DMS 273 (cell line): ENCODE measurements at regions not wholly inside any gene's neighbourhood (a gene's known extent, or its start where the extent isn't known, plus 50 kb on each side); places are given as distances from the start of the nearest gene placed in this dataset.

Experiments used
- DNase-seq: peaks from one replicate; lab custom pipeline; 2025; ENCODE audit not compliant: unreplicated experiment; lab: John Stamatoyannopoulos, UW

DNA sequence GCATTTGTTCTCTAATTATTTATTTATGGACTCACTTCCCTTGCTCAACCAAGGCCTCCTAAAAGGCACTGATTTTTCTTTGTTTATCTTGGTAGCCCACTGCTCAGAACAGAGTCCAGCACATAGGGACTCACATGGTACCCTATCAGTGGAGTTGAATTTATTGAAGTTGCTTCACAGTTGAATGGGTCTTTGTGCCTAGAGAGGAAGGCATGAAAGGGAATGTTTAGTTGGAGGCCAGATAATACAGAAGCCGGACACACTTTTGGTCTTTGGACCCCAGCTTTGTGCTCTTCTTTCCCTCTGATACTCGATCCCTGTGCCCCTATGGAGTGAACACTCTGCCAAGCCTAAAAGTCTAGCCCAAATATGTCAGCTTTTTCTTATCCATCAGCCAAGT is 429.0 kb downstream of the PRDM2 start:
- no peak for DNase-seq

- DNase-seq: no peak
These were observed 435.1 kb downstream of the PRDM2 start for GRCh38 chr1:14135070-14135469.

DNA sequence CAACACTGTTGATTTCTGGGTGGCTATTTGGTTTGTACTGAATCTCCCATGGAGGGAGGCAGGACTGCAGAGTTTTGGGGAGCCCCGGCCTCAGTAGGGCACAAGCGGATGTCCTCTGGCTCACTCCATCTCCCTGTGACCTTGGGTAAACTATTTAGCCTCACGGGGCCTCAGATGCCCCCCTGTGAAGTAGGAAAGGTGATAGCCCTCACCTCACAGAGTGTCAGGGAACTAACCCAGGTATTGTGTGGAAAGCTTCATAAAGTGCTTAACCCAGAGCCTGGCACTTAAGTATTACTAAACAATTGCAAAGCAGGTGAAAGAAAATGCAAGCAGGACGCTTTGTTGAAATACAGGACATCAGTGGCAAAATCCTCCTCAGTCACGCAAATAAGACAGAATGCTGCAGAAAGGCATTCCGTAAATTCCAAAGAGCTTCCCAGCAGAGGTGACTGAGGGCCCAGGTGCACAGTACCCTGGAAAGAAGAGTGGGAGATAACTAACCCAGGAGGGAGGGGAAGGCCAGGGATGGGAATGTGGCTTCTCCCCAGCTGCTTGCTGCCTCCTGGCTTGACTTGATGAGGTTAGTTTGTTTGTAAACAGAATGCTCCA is 436.3 kb downstream of the PRDM2 start:
- DNase-seq: no peak

DNA sequence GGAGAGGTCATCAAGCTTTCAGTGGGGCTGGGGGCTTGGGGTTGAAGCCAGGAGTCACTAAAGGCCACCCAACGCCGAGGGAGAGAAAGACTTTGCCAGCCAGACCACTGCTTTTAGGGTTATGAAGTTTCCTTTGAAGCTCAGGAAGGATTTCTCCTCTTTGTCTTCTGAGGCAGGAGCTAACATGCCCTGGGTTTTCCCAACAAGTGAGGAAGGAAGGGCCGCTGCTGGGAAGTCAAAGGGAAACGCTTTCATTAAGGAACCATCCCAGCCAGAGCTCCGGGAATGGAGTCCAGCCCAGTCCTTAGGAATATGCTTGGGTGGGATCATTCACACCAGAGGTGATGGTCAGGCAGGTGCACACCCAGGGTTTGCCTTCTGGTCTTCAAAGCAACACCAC is 436.9 kb downstream of the PRDM2 start:
- DNase-seq: no peak

- DNase-seq: no peak
These were observed 437.6 kb downstream of the PRDM2 start for GRCh38 chr1:14137411-14138134.

DNA sequence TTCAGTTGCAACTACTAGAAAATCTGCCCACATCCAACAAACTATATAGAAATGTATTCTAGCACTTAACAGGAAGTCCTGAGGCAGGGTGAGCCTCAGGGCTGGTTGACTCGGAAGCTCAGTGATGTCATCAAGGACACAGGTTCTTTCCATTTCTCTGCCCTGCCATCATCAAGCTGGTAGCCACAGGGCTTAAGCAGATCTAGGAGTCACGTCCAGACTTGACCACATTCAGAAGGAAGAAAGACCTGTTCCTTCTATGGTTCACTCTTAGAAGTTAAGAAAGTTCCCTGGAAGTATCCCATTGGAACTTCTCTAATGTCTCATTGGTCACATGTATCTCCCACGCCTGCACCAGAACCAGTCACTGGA is 438.1 kb downstream of the PRDM2 start:
- no peak for DNase-seq

GRCh38 chr1:14138687-14139086 is 438.7 kb downstream of the PRDM2 start:
- DNase-seq: peak; percentile 65

DNA sequence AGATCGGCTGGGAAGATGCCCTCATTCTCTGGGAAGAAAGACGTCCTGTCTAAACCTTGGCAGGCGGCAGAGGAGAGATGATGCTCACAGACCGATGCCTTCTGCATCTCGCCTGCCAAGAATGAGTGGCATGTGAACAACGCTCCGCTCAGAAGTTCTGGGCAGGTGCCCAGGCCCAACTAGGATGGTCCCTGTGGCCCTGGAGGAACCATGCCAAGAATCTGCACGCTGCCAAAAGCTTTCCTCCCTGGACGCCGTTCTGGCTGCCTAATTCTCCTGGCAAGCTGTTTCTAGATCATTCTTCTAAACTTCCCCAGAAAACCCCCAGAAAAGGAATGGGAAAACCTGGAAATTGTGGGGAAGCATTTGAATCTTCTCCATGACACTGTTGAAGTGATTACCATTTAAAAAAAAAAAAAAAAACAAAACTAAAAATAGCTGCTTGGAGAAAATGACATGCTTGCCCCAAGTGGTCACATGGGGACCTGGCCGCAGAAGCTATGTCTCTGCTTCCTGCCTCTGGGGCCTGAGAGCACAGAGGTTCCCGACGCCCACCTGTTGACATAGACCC is 440.9 kb downstream of the PRDM2 start:
- peak; percentile 83 for DNase-seq

DNA sequence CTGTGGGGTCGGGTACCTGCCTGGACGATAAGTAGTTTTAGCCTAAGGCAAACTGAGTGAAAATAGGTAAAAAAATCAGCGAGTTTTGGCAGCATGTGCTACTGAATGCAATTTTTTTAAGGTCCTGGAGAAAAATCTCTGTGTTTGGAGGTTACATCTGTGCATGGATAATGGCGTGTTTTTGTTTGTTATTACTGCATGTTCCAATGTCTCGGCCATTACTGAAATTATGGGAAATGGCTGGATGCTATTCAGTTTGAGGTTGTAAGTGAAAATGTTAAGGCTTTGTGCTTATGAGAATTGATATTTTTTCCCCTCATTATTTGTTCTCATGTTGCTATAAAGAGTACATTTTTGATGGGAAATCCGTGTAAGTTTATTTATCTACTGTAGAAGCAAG is 441.7 kb downstream of the PRDM2 start:
- no peak for DNase-seq

DNA sequence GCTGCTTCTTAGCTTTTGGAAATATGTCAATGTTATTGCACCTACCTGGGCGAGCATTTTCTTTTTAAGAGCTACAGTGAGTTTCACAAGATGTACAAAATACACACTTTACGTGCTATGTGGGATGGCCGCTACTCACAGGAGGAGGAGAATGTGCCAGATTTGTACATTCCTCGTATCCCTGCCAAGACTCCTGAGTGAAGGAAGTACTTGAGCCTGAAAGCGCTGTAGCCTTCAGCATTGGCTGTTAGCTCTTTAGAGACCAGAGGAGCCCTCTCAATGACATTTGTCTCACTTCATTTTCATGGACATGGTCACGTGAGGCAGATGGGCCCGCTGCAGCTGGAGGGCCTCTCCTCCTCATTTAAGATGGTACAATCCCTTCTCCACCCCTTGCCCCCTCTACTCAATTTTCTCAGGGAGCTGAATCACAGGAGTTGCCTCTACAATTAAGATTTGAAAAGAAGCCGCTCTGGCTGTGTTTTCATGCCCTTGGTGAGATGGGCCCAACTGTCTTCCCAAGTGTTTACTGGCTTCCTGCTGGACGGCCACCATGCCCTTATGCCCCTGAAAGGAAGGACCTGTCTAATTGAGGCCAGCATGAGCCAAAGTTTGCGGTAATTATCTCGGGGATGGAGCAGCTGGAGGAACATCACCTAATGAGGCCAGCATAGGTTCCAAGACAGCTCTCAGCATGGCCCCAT is 442.6 kb downstream of the PRDM2 start:
- DNase-seq: peak; percentile 24

- no peak for DNase-seq
These were observed 443.8 kb downstream of the PRDM2 start for GRCh38 chr1:14143777-14144176.

- DNase-seq: peak; percentile 32
These were observed 448.5 kb downstream of the PRDM2 start for GRCh38 chr1:14148526-14148925.

- DNase-seq: peak; percentile 31
These were observed 449.1 kb upstream of the KAZN start for GRCh38 chr1:14149431-14149830.

GRCh38 chr1:14156543-14156942 is 441.9 kb upstream of the KAZN start:
- DNase-seq: no peak

DNA sequence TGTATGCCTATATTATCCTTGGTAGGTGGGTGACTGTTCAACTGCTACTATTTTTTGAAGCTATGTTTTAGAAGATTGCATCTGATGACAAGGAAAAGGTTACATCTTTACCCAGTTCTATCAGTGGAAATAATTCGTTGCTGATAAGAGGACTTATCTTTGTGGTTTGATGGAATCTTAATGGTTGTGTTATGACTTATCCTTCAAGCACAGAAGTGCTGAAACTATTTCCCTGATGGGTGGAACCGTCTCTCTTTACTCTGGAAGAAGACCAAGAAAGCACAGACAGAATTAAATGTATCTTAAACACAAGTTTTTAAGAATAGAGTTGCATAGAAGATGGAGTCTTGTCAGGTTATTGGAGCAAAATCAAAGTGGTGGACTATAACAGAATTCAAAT is 437.7 kb upstream of the KAZN start:
- DNase-seq: no peak

DNA sequence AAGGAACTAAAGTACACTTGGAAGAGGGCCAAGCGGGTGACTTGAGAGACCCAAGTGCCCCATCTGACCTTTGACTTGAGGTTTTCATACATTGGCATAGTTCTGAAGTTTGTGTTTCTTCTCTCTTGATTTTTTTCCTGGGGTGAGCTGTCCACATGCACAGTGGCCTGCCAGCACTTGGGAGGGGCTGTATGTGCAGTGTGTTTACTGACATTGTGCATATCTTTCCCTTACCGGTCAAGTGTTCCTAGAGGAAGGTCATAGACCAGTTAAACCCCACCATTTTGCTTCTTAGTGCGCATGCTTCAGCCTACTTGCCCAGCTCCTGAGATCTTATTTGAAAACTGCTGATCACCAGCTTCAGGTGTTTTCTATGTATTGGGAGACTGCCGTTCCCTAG is 435.2 kb upstream of the KAZN start:
- no peak for DNase-seq

GRCh38 chr1:14165371-14165801 is 433.1 kb upstream of the KAZN start:
- DNase-seq: peak; percentile 79

DNA sequence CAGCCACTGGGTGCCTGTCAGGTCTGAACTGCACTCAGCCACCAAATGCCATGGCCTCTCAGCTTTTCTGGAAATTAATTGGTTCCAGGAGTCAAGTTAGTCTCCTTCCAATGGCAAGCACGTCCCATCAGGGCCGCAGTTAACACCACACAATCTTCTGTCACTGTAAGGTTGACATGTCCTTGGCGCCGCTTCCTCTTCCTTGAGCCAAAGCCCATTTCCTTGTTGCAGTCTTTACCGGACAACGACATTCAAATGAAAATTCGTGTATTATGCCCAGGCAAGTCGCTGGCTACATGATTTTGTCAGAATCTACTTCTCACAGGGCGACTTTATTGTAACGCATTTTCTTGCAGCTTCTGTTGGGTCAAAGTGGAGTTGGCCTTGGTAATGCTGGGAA is 430.6 kb upstream of the KAZN start:
- DNase-seq: no peak

DNA sequence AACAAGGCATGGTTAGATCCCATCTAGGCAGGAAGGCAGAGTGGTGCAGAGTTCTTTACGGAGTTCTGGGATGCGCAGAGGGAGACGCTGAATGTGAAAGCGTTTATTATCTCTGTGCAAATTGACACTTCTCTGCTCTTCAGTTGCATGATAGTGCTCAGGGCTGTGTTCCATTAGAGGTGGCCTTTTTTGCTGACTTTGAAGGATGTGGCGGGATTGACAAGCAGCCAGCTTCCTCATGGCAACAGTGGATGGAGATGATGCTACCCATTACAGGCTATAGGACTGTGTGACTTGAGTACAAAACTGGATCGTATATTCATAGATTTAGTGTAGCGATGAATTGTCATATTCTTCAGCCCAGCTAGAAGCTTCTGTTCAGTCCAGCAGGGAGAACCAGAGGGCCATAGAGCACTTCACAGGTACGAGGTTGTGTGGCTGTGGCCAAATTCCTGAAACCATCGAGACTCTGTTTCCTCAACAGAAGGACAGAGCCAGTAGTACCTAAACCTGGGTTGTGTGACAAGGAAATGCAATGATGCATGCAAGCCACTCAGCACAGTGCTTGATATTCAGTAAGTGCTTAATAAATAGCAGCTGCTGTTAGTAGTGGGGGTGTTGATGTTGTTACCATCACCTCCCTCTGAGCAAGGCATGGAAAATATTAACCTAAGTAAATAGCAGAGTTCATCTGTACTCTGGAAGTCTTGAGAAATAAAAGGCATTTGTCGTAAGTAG is 430.0 kb upstream of the KAZN start:
- no peak for DNase-seq

DNA sequence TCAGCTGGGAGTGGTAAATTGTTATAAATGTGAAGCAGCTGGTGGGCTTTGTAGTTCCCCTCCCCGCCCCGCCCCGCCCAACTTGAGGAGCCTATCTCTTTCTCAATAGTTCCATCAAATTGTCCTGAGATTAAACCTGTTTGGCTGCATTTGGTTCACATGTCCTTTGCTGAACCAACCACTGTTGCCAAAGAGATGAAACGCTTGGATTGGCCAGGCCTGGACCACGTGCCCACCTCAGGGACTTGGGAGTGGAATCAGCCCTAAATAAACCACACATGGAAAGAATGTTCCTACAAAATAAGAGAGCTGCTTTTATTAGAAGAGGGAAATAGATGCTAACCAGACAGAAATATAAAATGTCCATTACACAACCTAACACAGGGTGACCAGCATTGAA is 424.9 kb upstream of the KAZN start:
- no peak for DNase-seq

DNA sequence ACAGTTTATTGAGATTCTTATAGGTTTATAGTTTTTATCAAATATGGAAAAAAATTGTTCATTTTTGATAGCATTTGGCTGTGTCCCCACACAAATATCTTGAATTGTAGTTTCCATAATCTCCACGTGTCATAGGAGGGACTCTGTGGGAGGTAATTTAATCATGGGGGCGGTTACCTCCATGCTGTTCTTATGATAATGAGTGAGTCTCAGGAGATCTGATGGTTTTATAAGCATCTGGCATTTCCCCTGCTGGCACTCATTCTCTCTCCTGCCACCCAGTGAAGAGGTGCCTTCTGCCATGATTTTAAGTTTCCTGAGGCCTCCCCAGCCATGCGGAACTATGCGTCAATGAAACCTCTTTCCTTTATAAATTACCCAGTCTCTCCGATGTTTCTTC is 420.6 kb upstream of the KAZN start:
- peak; percentile 90 for DNase-seq
